Activated CD8-positive, alpha-beta memory T cell treated with anti-CD3 and anti-CD28 coated beads for 4 hours (primary cell): ENCODE measurements at regions not wholly inside any gene's neighbourhood (a gene's known extent, or its start where the extent isn't known, plus 50 kb on each side); places are given as distances from the start of the nearest gene placed in this dataset.
"Not testable (repeated sequence)": the region's sequence is repeated elsewhere in the genome, so short reads cannot be mapped to it uniquely, and the experiment has no call there.

Source experiments
- DNase-seq, 2 donors: peaks; one replicate each; pipeline ENCODE4 v3.0.0-alpha.2; 2020; ENCODE audit warnings: low read depth in 2 of 2

DNA sequence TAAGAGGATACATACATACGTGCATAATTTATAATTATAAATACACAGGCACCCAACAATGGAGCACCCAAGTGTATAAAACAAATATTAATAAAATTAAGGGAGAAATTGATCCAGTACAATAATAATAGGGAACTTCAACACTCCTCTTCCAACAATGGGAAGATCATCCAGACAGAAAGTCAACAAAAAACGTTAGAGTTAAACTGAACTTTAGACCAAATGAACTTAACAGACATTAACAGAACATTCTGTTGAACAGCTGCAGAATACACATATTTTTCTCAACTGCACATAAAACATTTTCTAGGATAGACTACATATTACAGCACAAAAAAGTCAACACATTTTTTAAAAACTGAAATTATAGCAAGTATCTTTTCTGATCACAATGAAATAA is 339.7 kb downstream of the CGGBP1 start:
- DNase-seq: no peak

- DNase-seq: no peak
These were observed 348.3 kb downstream of the CGGBP1 start for GRCh38 chr3:87710511-87710910.

DNA sequence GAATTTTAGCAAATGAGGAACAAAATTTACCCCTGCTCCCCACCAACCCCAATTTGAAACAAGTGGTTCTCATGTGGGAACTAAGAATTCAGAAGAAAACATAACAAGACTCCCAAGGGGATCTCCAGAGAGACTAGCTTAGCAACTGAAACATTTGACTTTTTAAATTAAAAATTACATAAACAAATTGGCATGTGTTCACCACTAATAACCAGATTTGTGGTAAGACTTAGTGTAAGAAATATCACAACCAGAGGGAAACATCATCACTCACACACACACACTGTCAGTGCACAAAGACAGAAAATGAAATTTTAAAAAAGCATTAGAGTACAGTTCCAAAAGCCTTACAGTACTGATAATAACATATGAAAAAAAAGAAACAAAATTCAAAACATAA is 348.8 kb downstream of the CGGBP1 start:
- DNase-seq: no peak

DNA sequence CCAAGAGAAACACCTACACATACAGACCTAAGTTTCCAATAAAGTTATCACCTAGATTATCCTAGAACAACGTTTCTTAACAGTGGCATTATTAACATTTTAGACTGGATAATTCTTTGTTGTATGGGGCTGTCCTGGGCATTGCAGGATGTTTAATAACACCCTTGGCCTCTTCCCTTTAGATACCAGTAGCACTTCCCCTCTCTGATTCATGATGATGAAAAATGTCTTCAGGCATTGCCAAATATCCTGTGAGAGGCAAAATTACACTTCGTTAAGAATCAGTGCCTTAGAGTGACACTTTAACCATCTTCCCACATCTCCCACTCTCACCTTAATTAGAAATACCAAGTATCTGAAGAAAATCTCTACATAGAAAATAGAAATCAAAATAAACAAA is 352.6 kb downstream of the CGGBP1 start:
- DNase-seq: no peak

DNA sequence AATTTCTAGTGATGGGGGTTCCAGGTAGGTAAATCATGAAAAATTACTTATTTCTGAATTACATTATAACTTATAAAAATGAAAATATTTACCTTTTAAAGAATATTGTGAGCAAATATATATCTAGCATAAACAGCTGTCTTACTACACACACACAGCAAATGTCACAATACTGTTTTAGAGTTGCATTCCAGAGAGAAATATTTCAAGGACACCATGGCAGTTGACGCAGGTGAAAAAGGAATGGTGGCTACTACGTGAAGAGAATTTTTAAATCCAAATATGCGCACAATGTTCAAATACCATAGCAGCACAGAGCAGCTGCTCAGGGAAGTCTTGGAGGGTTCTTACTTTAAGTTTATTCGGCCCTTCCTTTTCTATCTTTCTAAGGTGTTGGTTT is 356.2 kb downstream of the CGGBP1 start:
- DNase-seq: no peak

- DNase-seq: no peak
These were observed 362.4 kb downstream of the CGGBP1 start for GRCh38 chr3:87696124-87697013.

- no peak for DNase-seq
These were observed 364.1 kb downstream of the CGGBP1 start for GRCh38 chr3:87694678-87695077.

- no peak for DNase-seq
These were observed 367.7 kb downstream of the CGGBP1 start for GRCh38 chr3:87691109-87691508.

GRCh38 chr3:87678984-87679660 is 379.7 kb downstream of the CGGBP1 start:
- DNase-seq: not testable (repeated sequence)

GRCh38 chr3:87674397-87675161 is 384.2 kb downstream of the CGGBP1 start:
- DNase-seq: no peak

DNA sequence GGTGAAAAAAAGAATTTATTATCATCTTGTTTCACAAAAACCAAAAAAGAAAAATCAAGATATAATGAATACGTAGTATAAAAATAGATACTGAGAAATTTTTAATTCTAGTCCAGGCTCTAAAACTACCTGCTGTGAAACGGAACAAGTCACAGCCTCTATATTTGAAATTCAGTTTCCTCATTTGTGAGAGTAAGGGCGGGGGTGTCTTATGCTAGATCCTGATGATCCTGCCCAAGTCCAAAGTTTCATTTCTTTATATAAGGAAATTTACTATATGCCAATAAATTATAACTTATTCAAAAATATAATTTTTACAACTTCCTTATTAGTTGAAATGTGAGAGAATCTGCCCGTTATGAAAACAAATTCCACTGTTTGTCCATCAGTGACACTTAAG is 385.7 kb downstream of the CGGBP1 start:
- DNase-seq: no peak

DNA sequence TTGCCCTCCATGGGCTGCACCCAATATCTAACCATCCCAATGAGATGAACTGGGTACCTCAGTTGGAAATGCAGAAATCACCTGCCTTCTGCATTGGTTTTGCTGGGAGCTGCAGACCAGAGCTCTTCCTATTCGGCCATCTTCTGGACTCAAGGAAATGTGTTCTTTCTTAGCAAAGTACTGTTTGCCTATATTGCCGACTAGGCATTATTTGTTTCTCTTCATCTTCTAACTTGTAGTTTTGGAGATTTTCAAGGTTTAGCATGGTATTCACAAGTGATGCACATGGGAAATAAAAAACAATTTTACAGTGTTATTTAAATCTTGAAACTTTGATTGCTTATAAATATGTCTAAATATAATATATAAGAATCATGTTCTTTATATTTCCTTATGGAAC is 377.8 kb upstream of the POU1F1 start:
- no peak for DNase-seq

- not testable (repeated sequence) for DNase-seq
These were observed 376.8 kb upstream of the POU1F1 start for GRCh38 chr3:87653138-87653537.

GRCh38 chr3:87634426-87634825 is 358.0 kb upstream of the POU1F1 start:
- DNase-seq: no peak

GRCh38 chr3:87627316-87627715 is 350.9 kb upstream of the POU1F1 start:
- no peak for DNase-seq

GRCh38 chr3:87626546-87626945 is 350.2 kb upstream of the POU1F1 start:
- DNase-seq: no peak

GRCh38 chr3:87625876-87626275 is 349.5 kb upstream of the POU1F1 start:
- DNase-seq: no peak

DNA sequence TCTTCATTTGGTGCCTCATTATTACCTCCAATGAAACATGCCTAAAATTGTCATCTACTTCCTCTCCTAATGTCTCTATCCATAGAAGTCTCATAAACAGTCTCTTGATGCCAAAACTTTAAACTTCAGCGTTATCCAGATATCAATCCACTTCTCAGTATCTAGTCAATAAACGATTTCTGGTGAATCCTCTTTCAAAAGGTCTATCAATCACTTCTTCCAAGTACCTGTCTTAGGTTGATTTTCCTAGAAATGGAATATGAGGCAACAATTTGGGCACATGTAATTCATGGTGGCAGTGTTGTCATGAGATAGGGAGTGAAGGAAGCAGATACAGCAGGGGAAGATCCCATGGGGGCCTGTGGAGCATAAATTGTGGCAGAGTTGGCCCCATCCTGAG is 348.5 kb upstream of the POU1F1 start:
- DNase-seq: no peak

DNA sequence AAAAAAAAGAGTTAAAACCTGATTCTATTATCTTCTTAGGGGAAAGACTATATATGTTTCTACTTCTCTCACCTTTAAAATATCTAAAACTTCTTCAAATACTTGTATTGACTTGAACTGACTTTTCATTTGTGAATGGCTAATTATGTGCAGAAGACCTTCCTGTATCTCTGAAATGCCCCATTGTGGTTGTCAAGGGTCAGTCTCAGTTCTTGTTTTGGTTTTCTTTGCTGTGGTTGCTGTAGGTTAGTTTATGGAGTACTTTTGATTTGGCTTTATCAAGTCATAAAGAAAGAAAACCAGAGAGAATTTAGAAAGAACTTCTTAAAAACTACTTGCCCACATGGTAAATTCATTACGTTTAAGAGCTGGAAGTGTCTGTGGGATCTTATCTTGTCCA is 345.3 kb upstream of the POU1F1 start:
- no peak for DNase-seq

- DNase-seq: no peak
These were observed 339.1 kb upstream of the POU1F1 start for GRCh38 chr3:87615506-87615905.

GRCh38 chr3:87614998-87615397 is 338.6 kb upstream of the POU1F1 start:
- DNase-seq: no peak

DNA sequence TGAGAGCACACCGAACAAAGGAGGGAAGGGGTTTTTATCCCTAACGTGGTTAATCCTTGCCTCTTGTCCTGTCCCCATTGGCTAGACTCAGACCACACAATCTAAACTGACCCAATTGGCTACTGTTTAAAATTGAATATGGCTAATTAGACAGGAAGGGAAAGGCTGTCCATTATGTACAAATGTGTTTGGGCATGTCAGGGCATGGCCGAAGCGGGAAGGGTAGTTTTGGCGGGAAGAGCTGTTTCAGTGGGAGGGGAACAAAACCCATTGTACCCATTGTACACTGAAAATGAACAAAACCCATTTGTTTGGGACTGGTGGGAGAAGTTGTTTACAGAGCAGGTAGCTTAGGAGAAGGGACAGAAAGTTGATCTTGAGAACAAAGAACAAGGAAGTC is 330.9 kb upstream of the POU1F1 start:
- DNase-seq: no peak

GRCh38 chr3:87595798-87596197 is 319.4 kb upstream of the POU1F1 start:
- DNase-seq: no peak
